ENCODE measurements at regions not wholly inside any gene's neighbourhood (a gene's known extent, or its start where the extent isn't known, plus 50 kb on each side); places are given as distances from the start of the nearest gene placed in this dataset.

DNA sequence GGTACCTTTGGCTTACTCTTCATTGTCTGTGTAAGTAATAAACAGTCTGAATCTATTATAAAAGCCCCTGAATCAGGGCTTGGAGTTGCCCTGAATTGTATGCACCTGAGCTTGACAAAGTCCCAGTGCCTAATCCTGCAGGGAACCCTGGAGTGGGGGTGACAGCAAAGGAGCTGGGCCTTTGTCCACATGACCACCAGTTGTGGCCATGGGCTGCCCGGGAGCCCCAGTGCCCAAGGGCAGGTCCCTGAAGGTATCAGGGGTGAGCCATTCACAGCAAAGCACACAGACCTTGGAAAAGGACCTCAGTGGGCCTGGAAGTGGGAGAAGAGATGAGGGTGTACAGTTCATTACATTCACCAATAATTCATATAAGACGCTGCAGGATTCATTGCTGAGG lies 94.2 kb downstream of the BANF2 start:
- H3K9ac ChIP-seq (ENCODE audit: insufficient read length): no peak overlapping the region

GRCh38 chr20:17790296-17790695 lies 90.5 kb downstream of the BANF2 start:
- Histone ChIP-seq H3K4me3 (no peak overlapping the region), H3K9me3 (ENCODE audit: low read depth, low read length) (no peaks in the 10 kb centered on the region), H3K36me3 (ENCODE audit: insufficient read depth, low read length) (no peaks in the 10 kb centered on the region), H3K9ac (ENCODE audit: insufficient read length) (no peak overlapping the region), H3K27ac (no peak overlapping the region)
- no peak for DNase-seq (ENCODE audit: low read depth, low spot score)
- TF ChIP-seq EZH2 (IDR thresholded peaks at IDR 0.05) (no peak), FOXP2 (optimal IDR thresholded peaks at IDR 0.05; ENCODE audit: control extremely low read depth, extremely low read length, insufficient read depth) (no peak), POLR2AphosphoS5 (IDR thresholded peaks at IDR 0.05; ENCODE audit: borderline replicate concordance, low read depth, low read length) (no peak)

More for the DNA sequence above, 94.2 kb downstream of the BANF2 start:
- DNase-seq (ENCODE audit: low read depth, low spot score): no peak
- Histone ChIP-seq H3K27ac (no peak overlapping the region), H3K36me3 (ENCODE audit: insufficient read depth, low read length) (no peaks in the 10 kb centered on the region), H3K9me3 (ENCODE audit: low read depth, low read length) (no peaks in the 10 kb centered on the region), H3K4me3 (no peak overlapping the region)
- TF ChIP-seq FOXP2 (optimal IDR thresholded peaks at IDR 0.05; ENCODE audit: control extremely low read depth, extremely low read length, insufficient read depth): no peak
- no peak for TF ChIP-seq EZH2 (IDR thresholded peaks at IDR 0.05)
- TF ChIP-seq POLR2AphosphoS5 (IDR thresholded peaks at IDR 0.05; ENCODE audit: borderline replicate concordance, low read depth, low read length): no peak

DNA sequence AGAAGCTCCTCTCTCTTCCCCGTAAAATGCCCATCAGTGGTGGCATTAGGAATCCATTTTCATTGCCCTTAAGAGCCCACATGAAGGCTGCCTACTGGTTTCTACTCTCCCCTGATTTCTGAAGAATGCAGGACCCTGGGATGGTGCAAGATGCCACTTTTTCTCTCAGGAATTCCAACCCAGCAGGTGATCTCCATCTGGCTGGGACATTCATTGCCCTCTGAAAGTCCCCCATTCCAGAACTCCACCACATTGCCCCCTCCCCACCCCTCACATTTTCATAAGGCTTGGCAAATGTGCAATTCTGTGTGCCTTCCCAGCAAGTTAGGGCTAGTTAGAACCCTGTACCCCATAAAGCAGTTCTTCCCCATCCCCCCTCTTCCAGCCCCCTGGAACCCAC lies 88.0 kb downstream of the BANF2 start:
- Histone ChIP-seq H3K9ac (ENCODE audit: insufficient read length) (no peak overlapping the region), H3K27ac (no peak overlapping the region), H3K36me3 (ENCODE audit: insufficient read depth, low read length) (no peaks in the 10 kb centered on the region), H3K4me3 (no peak overlapping the region), H3K9me3 (ENCODE audit: low read depth, low read length) (no peaks in the 10 kb centered on the region)
- DNase-seq (ENCODE audit: low read depth, low spot score): no peak
- TF ChIP-seq POLR2AphosphoS5 (IDR thresholded peaks at IDR 0.05; ENCODE audit: borderline replicate concordance, low read depth, low read length): no peak
- TF ChIP-seq FOXP2 (optimal IDR thresholded peaks at IDR 0.05; ENCODE audit: control extremely low read depth, extremely low read length, insufficient read depth): no peak
- no peak for TF ChIP-seq EZH2 (IDR thresholded peaks at IDR 0.05)

DNA sequence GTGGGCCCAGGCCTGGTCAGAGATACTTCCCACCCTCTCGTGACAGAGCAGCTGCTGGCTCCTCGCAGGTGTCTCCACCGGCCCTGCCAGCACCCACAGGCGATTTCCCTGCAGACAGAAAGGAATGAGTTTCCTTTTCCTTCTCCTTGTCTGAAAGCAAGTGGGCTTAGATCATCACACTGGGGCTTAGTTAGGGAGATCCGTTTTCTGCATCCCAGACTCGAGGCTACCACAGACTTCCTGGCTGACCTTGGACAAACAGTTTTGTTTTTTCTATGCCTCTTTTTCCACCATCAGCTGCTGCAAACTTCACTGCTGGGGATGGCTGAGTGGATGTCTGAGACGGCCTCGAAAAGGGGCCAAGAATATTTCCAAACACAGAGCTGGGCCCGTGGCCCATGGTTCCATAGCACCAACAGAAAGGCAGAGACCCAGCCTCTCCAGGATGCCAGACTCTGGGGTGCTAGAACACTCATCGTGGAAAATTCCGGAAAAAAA lies 86.5 kb downstream of the BANF2 start:
- Histone ChIP-seq H3K36me3 (ENCODE audit: insufficient read depth, low read length) (no peaks in the 10 kb centered on the region), H3K27ac (no peak overlapping the region), H3K9ac (ENCODE audit: insufficient read length) (no peak overlapping the region), H3K4me3 (no peak overlapping the region), H3K9me3 (ENCODE audit: low read depth, low read length) (no peaks in the 10 kb centered on the region)
- no peak for TF ChIP-seq FOXP2 (optimal IDR thresholded peaks at IDR 0.05; ENCODE audit: control extremely low read depth, extremely low read length, insufficient read depth)
- no peak for TF ChIP-seq POLR2AphosphoS5 (IDR thresholded peaks at IDR 0.05; ENCODE audit: borderline replicate concordance, low read depth, low read length)
- no peak for TF ChIP-seq EZH2 (IDR thresholded peaks at IDR 0.05)
- no peak for DNase-seq (ENCODE audit: low read depth, low spot score)

All from SK-N-MC (cell line).